Nephron progenitor cell (in vitro differentiated cells): ENCODE measurements at regions not wholly inside any gene's neighbourhood (a gene's known extent, or its start where the extent isn't known, plus 50 kb on each side); places are given as distances from the start of the nearest gene placed in this dataset.

ENCODE experiments used
- DNase-seq: peaks from one replicate; pipeline ENCODE4 v3.0.0; 2021
- H3K27ac Mint-ChIP-seq: 2 replicates; pipeline ENCODE4 v1.8.0; 2021; ENCODE audit warnings: mild to moderate bottlenecking, moderate library complexity, mixed read lengths
- H3K27me3 Mint-ChIP-seq: 2 replicates; pipeline ENCODE4 v1.8.0; 2021; ENCODE audit warnings: mild to moderate bottlenecking, low read depth, mixed read lengths; ENCODE audit not compliant: poor library complexity
- H3K36me3 Mint-ChIP-seq: 2 replicates; pipeline ENCODE4 v1.8.0; 2021; ENCODE audit warnings: low read depth, mixed read lengths
- H3K4me1 Mint-ChIP-seq: 2 replicates; pipeline ENCODE4 v1.8.0; 2021; ENCODE audit warnings: mixed read lengths
- H3K4me3 Mint-ChIP-seq: 2 replicates; pipeline ENCODE4 v1.8.0; 2021; ENCODE audit warnings: mild to moderate bottlenecking, moderate library complexity, mixed read lengths
- H3K9me3 Mint-ChIP-seq: 2 replicates; pipeline ENCODE4 v1.8.0; 2021; ENCODE audit warnings: mild to moderate bottlenecking, moderate library complexity, mixed read lengths
- CTCF ChIP-seq: fragments of 200-600 bp; sonication (generic); IDR thresholded peaks from 2 replicates; pipeline ENCODE4 v1.5.0; 2021; ENCODE audit warnings: antibody characterized with exemption

- DNase-seq = no peak
- Mint-ChIP-seq H3K4me1 (peaks cover 4% of the 10 kb centered on the region), H3K4me3 (no peak overlapping the region), H3K9me3 (no peaks in the 10 kb centered on the region), H3K36me3 (no peaks in the 10 kb centered on the region), H3K27me3 (no peaks in the 10 kb centered on the region), H3K27ac (no peak overlapping the region)
- TF ChIP-seq CTCF = no peak
These were observed 227.3 kb upstream of the ADGRL2 start for GRCh38 chr1:81573458-81573857.

- H3K4me1 Mint-ChIP-seq = no peaks in the 10 kb centered on the region
- no peaks in the 10 kb centered on the region for H3K36me3 Mint-ChIP-seq
- no peaks in the 10 kb centered on the region for H3K9me3 Mint-ChIP-seq
- DNase-seq = no peak
- TF ChIP-seq CTCF = no peak
- H3K4me3 Mint-ChIP-seq = no peak overlapping the region
- no peak overlapping the region for H3K27ac Mint-ChIP-seq
- no peaks in the 10 kb centered on the region for H3K27me3 Mint-ChIP-seq
These were observed 228.8 kb upstream of the ADGRL2 start for GRCh38 chr1:81571946-81572345.

DNA sequence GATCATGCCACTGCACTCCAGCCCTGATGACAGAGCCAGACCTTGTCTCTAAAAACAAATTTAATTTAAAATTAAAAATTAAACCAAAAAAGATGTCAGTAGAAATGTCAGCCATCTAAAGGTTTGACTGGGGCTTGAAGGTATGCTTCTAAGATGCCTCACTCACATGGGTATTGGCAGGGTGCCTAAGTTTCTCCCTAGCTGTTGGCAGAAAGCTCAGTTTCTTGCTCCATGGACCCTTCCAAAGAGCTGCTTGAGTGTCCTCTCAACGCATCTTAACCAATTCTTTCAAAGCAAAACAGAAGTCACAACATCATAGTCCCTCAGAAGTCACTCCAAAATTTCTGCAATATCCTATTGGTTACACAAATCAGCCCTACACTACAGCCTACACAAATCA lies 231.0 kb upstream of the ADGRL2 start:
- no peak overlapping the region for H3K4me3 Mint-ChIP-seq
- no peak overlapping the region for H3K27ac Mint-ChIP-seq
- H3K9me3 Mint-ChIP-seq = no peaks in the 10 kb centered on the region
- H3K36me3 Mint-ChIP-seq = no peaks in the 10 kb centered on the region
- no peaks in the 10 kb centered on the region for H3K4me1 Mint-ChIP-seq
- no peak for TF ChIP-seq CTCF
- no peak for DNase-seq
- H3K27me3 Mint-ChIP-seq = no peaks in the 10 kb centered on the region

DNA sequence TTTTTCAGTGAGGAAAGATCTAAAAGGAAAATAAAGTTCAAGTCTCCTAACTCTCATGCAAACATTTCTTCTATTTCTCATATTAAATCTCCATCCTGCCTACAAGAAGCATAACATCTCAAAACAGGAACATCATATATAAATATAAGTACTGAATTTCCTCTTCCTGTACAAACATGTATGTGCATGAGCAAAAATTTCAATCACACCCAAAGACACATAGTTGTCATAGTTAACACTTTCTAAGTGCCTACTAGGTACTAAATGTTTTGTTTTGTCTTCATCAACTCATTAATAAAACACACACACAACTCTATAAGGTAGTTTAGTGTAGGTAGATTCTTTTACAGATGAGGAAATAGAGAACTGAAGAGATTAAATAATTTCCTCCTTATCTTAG lies 237.1 kb upstream of the ADGRL2 start:
- no peak for DNase-seq
- H3K27me3 Mint-ChIP-seq = no peaks in the 10 kb centered on the region
- no peak overlapping the region for H3K27ac Mint-ChIP-seq
- H3K9me3 Mint-ChIP-seq = no peaks in the 10 kb centered on the region
- no peaks in the 10 kb centered on the region for H3K36me3 Mint-ChIP-seq
- TF ChIP-seq CTCF = no peak
- no peak overlapping the region for H3K4me3 Mint-ChIP-seq
- no peaks in the 10 kb centered on the region for H3K4me1 Mint-ChIP-seq

DNA sequence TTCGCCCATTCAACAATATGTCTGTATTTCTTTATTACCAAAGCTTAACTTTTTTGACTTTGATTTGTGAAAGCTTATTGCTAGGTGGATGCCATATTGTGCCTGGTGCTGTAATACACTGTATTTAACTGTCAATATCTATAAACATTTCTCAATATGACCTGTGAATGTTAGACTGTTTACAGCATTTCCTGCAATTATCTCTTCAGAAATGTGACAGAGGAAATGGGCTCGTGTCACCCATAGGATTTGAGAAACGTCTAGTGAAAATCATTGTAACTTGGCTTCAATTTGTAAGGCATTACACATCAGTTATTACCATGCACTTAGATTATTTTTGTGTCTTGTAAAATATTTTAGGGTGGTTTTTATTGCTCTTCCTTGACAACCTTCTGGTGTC lies 237.8 kb upstream of the ADGRL2 start:
- no peak for TF ChIP-seq CTCF
- DNase-seq = no peak
- Mint-ChIP-seq H3K4me1 (no peaks in the 10 kb centered on the region), H3K36me3 (no peaks in the 10 kb centered on the region), H3K27ac (no peak overlapping the region), H3K9me3 (no peaks in the 10 kb centered on the region), H3K4me3 (no peak overlapping the region), H3K27me3 (no peaks in the 10 kb centered on the region)

DNA sequence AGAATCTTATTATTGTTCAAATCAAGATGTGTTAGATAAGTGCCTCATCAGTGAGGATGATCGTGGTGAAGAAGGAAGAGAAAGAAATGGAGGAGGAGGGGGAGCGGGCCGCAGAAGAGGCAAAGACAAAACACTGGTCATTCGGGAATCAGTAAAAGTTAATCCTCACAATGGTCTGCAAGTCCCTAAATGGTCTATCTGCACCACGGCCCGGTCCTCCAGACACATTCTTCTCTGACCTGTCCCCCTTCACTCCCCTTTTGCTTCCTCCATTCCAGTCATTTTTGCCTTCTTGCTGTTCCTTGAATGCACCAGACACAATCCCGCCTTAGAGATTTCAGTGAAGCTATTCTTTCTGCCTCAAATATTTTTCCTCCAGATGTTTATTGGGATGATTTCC lies 240.1 kb upstream of the ADGRL2 start:
- Mint-ChIP-seq H3K36me3 (no peaks in the 10 kb centered on the region), H3K27ac (no peak overlapping the region), H3K4me3 (no peak overlapping the region), H3K27me3 (no peaks in the 10 kb centered on the region), H3K4me1 (peaks cover 7% of the 10 kb centered on the region), H3K9me3 (no peaks in the 10 kb centered on the region)
- no peak for DNase-seq
- TF ChIP-seq CTCF = no peak
